ENCODE measurements at regions not wholly inside any gene's neighbourhood (a gene's known extent, or its start where the extent isn't known, plus 50 kb on each side); places are given as distances from the start of the nearest gene placed in this dataset.

- TF ChIP-seq CTCF (IDR thresholded peaks at IDR 0.05; ENCODE audit: poor library complexity), result no peak
- TF ChIP-seq EZH2phosphoT487 (IDR thresholded peaks at IDR 0.05; ENCODE audit: low read depth, severe bottlenecking, unreplicated experiment), result no peak
Measured at GRCh38 chr14:100643426-100643825, 56.2 kb upstream of the BEGAIN start.

Measured in hepatocyte (in vitro differentiated cells).